ENCODE measurements at regions not wholly inside any gene's neighbourhood (a gene's known extent, or its start where the extent isn't known, plus 50 kb on each side); places are given as distances from the start of the nearest gene placed in this dataset.

- no peaks in the 10 kb centered on the region for H3K9me3 ChIP-seq (ENCODE audit: control insufficient read depth, low read length)
- H3K36me3 ChIP-seq (ENCODE audit: control insufficient read depth, insufficient read depth, low read length), result no peaks in the 10 kb centered on the region
- no peak for DNase-seq
- H3K4me1 ChIP-seq (ENCODE audit: control insufficient read depth, insufficient read depth, low read length, poor library complexity, severe bottlenecking), result no peaks in the 10 kb centered on the region
- H3K27ac ChIP-seq (ENCODE audit: insufficient read depth, low read length, poor library complexity, severe bottlenecking), result no peak overlapping the region
- H3K4me3 ChIP-seq (ENCODE audit: insufficient read depth, low read depth, low read length, poor library complexity, severe bottlenecking), result no peak overlapping the region
- peaks cover 3% of the 10 kb centered on the region for H3K27me3 ChIP-seq (replicated peaks; ENCODE audit: control insufficient read depth, insufficient read depth, low read length, poor library complexity, severe bottlenecking)
Observed at GRCh38 chr21:34311561-34312330, 52.1 kb upstream of the KCNE2 start.

DNA sequence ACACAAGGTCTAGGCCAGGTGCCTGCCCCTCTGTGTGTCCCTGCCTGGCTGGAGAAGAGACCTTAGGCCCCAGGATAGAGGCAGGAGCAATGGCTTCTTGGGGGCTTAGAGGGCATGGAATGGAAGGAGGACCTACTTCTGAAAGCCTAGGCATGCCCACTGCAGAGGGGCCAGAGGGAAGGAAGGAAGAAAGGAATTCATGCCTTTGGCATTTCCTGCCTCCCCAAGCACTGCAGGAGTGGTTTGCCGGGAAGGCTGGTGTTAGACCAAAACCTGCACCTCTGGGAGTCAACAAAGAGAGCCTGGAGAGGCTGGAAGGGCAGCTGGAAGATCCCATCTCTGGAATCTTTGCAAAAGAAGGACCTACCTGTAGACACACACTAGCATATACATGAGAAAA lies 50.7 kb upstream of the KCNE2 start:
- DNase-seq, result no peak
- H3K4me1 ChIP-seq (ENCODE audit: control insufficient read depth, insufficient read depth, low read length, poor library complexity, severe bottlenecking), result no peaks in the 10 kb centered on the region
- H3K4me3 ChIP-seq (ENCODE audit: insufficient read depth, low read depth, low read length, poor library complexity, severe bottlenecking), result no peak overlapping the region
- H3K27me3 ChIP-seq (replicated peaks; ENCODE audit: control insufficient read depth, insufficient read depth, low read length, poor library complexity, severe bottlenecking), result peaks cover 3% of the 10 kb centered on the region
- H3K36me3 ChIP-seq (ENCODE audit: control insufficient read depth, insufficient read depth, low read length), result no peaks in the 10 kb centered on the region
- H3K27ac ChIP-seq (ENCODE audit: insufficient read depth, low read length, poor library complexity, severe bottlenecking), result no peak overlapping the region
- no peaks in the 10 kb centered on the region for H3K9me3 ChIP-seq (ENCODE audit: control insufficient read depth, low read length)

Data from effector memory CD4-positive, alpha-beta T cell (primary cell).